ENCODE measurements at regions not wholly inside any gene's neighbourhood (a gene's known extent, or its start where the extent isn't known, plus 50 kb on each side); places are given as distances from the start of the nearest gene placed in this dataset.

DNA sequence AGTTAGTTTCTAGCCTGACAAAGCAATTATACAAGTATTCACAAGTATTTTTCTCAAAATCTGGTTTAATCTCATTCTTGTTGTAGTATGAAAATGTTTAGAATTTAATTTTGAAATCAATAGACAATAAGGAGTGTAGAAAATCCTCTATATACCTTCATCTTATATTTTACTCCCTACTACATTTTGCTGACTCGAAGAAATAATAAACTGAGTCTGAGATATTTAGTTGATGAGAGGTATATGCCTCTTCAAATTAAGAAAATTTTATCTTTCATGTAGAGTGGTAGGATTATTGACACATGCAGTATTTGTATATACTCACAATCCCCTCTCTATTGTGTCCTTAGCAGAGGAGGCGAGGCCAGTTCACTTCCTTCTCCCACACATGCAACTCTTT lies 477.7 kb downstream of the MAN2A1 start:
- Histone ChIP-seq H4K20me1 (ENCODE audit: insufficient read depth, low read length) (no peaks in the 10 kb centered on the region), H2AFZ (ENCODE audit: low read length) (no peak overlapping the region), H3K4me1 (ENCODE audit: insufficient read depth, low read length, poor library complexity, severe bottlenecking) (no peaks in the 10 kb centered on the region), H3K36me3 (ENCODE audit: insufficient read depth, low read length) (no peaks in the 10 kb centered on the region), H3K4me2 (ENCODE audit: low read length) (no peak overlapping the region), H3K27ac (ENCODE audit: low read depth, low read length, poor library complexity, severe bottlenecking) (no peak overlapping the region), H3K4me3 (ENCODE audit: low read depth, low read length, poor library complexity, severe bottlenecking) (no peak overlapping the region), H3K9me3 (ENCODE audit: low read length) (no peaks in the 10 kb centered on the region), H3K9me2 (ENCODE audit: insufficient read depth, low read length) (no peaks in the 10 kb centered on the region), H3K79me2 (ENCODE audit: insufficient read depth, low read depth, low read length) (no peaks in the 10 kb centered on the region)
- BruUV-seq (replicated peaks) = no TSS peak
- no peak for DNase-seq (ENCODE audit: low spot score)
- ChIA-PET CTCF (ENCODE audit: unreplicated experiment) (no interaction called here), POLR2A (interaction anchor here (0.8 kb wide), 1 partner anchor 551 kb away, joined by 3 read pairs; no protein-coding TSS in a partner anchor)
- intact Hi-C loops (cut with micrococcal nuclease; ENCODE audit: unreplicated experiment) = no loop called here
- TF ChIP-seq CTCF (conservative IDR thresholded peaks at IDR 0.05; ENCODE audit: low read length) (no peak), EZH2phosphoT487 (IDR thresholded peaks at IDR 0.05; ENCODE audit: borderline replicate concordance, low read depth, low read length) (no peak)

DNA sequence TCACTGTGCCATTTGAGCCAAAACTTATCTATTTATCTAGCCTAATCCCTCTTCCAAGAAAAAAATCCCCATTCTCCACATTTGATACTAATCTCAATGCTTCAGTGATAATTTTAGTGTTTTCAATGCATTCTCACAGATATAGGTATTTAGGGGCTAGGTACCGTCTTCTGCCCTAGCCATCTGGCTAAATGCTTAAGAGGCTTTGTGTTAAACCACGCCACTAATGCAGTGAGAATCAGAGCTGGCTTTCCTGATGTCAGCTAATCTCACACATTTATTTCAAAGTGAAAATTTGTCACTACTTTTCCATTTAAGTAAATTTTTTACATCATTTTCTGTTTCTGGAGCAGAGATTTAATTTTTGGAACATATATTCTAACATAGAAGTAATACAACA lies 479.7 kb downstream of the MAN2A1 start:
- Histone ChIP-seq H3K4me1 (ENCODE audit: insufficient read depth, low read length, poor library complexity, severe bottlenecking) (no peaks in the 10 kb centered on the region), H3K27ac (ENCODE audit: low read depth, low read length, poor library complexity, severe bottlenecking) (no peak overlapping the region), H3K4me3 (ENCODE audit: low read depth, low read length, poor library complexity, severe bottlenecking) (no peak overlapping the region), H3K9me3 (ENCODE audit: low read length) (no peaks in the 10 kb centered on the region), H3K79me2 (ENCODE audit: insufficient read depth, low read depth, low read length) (no peaks in the 10 kb centered on the region), H3K9me2 (ENCODE audit: insufficient read depth, low read length) (no peaks in the 10 kb centered on the region), H3K36me3 (ENCODE audit: insufficient read depth, low read length) (no peaks in the 10 kb centered on the region), H2AFZ (ENCODE audit: low read length) (no peak overlapping the region), H4K20me1 (ENCODE audit: insufficient read depth, low read length) (no peaks in the 10 kb centered on the region), H3K4me2 (ENCODE audit: low read length) (no peak overlapping the region)
- CTCF ChIA-PET (ENCODE audit: unreplicated experiment) = no interaction called here
- BruUV-seq (replicated peaks) = no TSS peak
- TF ChIP-seq CTCF (conservative IDR thresholded peaks at IDR 0.05; ENCODE audit: low read length) = no peak
- intact Hi-C loops (cut with micrococcal nuclease; ENCODE audit: unreplicated experiment) = no loop called here
- POLR2A ChIA-PET = interaction anchor here (0.7 to 2.2 kb wide), 2 partner anchors 9 to 1274 kb away, joined by 3 to 5 read pairs; no protein-coding TSS in a partner anchor
- DNase-seq (ENCODE audit: low spot score) = no peak

DNA sequence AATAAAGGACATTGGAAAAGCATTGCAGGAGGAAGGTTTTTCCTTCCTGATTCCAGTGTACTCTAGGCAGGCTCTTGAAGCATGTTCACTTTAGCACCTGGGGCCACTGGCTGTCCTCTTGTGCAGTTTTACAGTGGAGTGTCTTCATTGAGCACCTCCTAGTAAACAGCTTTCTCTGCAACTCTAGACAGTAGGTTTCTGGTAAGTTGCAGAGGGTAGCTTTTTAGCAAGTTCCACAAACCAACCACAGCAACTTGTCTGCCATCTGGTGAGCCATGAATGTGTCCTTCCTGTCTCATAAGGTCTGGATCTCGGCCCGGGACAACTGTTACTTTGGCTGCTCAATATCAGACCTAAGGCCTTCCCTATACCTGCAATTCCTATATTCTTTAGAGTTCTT lies 488.0 kb downstream of the MAN2A1 start:
- H3K9me2 ChIP-seq (ENCODE audit: insufficient read depth, low read length) = no peaks in the 10 kb centered on the region
- TF ChIP-seq EZH2phosphoT487 (IDR thresholded peaks at IDR 0.05; ENCODE audit: borderline replicate concordance, low read depth, low read length) (no peak), CTCF (conservative IDR thresholded peaks at IDR 0.05; ENCODE audit: low read length) (no peak)
- DNase-seq (ENCODE audit: low spot score) = no peak
- H3K4me3 ChIP-seq (ENCODE audit: low read depth, low read length, poor library complexity, severe bottlenecking) = no peak overlapping the region
- intact Hi-C loops (cut with micrococcal nuclease; ENCODE audit: unreplicated experiment) = no loop called here
- H3K4me2 ChIP-seq (ENCODE audit: low read length) = no peak overlapping the region
- H3K9me3 ChIP-seq (ENCODE audit: low read length) = no peaks in the 10 kb centered on the region
- no peak overlapping the region for H3K27ac ChIP-seq (ENCODE audit: low read depth, low read length, poor library complexity, severe bottlenecking)
- ChIA-PET CTCF (ENCODE audit: unreplicated experiment) (no interaction called here), POLR2A (no interaction called here)
- no peaks in the 10 kb centered on the region for H3K79me2 ChIP-seq (ENCODE audit: insufficient read depth, low read depth, low read length)
- no peak overlapping the region for H2AFZ ChIP-seq (ENCODE audit: low read length)
- no peaks in the 10 kb centered on the region for H4K20me1 ChIP-seq (ENCODE audit: insufficient read depth, low read length)
- H3K36me3 ChIP-seq (ENCODE audit: insufficient read depth, low read length) = no peaks in the 10 kb centered on the region
- no TSS peak for BruUV-seq (replicated peaks)
- no peaks in the 10 kb centered on the region for H3K4me1 ChIP-seq (ENCODE audit: insufficient read depth, low read length, poor library complexity, severe bottlenecking)
